Adipocyte (in vitro differentiated cells): ENCODE measurements at regions not wholly inside any gene's neighbourhood (a gene's known extent, or its start where the extent isn't known, plus 50 kb on each side); places are given as distances from the start of the nearest gene placed in this dataset.

Source experiments
- DNase-seq: peaks from one replicate; pipeline ENCODE4 v3.0.0-alpha.2; 2015; ENCODE audit warnings: low read depth
- H3K27me3 ChIP-seq: replicated peaks from 2 replicates; pipeline ENCODE4 v1.7.0; 2013; ENCODE audit warnings: mild to moderate bottlenecking, low read length, moderate library complexity; ENCODE audit not compliant: control insufficient read depth, insufficient read depth
- H3K36me3 ChIP-seq: 2 replicates; pipeline ENCODE4 v1.7.0; 2013; ENCODE audit warnings: low read length, mild to moderate bottlenecking, moderate library complexity; ENCODE audit not compliant: control insufficient read depth, insufficient read depth, severe bottlenecking
- H3K4me1 ChIP-seq: 2 replicates; pipeline ENCODE4 v1.7.0; 2013; ENCODE audit warnings: mild to moderate bottlenecking, low read length, moderate library complexity; ENCODE audit not compliant: control insufficient read depth, insufficient read depth
- H3K4me3 ChIP-seq: 2 replicates; pipeline ENCODE4 v1.7.0; 2013; ENCODE audit warnings: mild to moderate bottlenecking, low read length, moderate library complexity
- H3K9ac ChIP-seq: 2 replicates; pipeline ENCODE4 v1.7.0; 2013; ENCODE audit warnings: mild to moderate bottlenecking, low read length, moderate library complexity
- H3K9me3 ChIP-seq: 2 replicates; pipeline ENCODE4 v1.7.0; 2013; ENCODE audit warnings: mild to moderate bottlenecking, low read length, moderate library complexity; ENCODE audit not compliant: control insufficient read depth

GRCh38 chr7:118000480-118001202, 127.4 kb upstream of the CTTNBP2 start:
- Histone ChIP-seq H3K4me1 (no peaks in the 10 kb centered on the region), H3K4me3 (no peak overlapping the region), H3K9ac (no peak overlapping the region), H3K36me3 (no peaks in the 10 kb centered on the region), H3K9me3 (no peaks in the 10 kb centered on the region), H3K27me3 (peaks cover 7% of the 10 kb centered on the region)
- DNase-seq = no peak

GRCh38 chr7:118003476-118003875, 130.2 kb upstream of the CTTNBP2 start:
- DNase-seq = no peak
- Histone ChIP-seq H3K4me1 (no peaks in the 10 kb centered on the region), H3K9ac (no peak overlapping the region), H3K4me3 (no peak overlapping the region), H3K9me3 (no peaks in the 10 kb centered on the region), H3K36me3 (no peaks in the 10 kb centered on the region), H3K27me3 (peaks cover 7% of the 10 kb centered on the region)

DNA sequence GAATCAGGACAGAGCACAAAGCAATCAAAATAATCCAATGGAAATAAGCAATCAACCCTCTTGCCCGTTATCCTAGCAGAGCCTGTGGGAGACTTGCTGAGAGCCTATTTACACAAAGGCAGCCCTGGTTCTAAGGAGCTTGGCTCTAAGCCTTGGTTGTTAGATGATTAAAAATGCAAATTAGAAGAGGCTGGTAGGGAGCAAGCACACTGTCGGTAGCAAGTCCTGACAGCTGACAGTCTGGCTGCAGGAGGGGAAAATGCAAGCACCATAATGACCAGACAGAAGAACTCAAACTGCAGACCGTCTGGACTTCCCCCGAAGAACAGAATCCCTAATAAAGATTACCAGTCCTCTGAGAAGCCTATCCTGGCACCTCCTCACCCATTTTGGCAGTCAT, 131.8 kb upstream of the CTTNBP2 start:
- Histone ChIP-seq H3K9me3 (no peaks in the 10 kb centered on the region), H3K9ac (no peak overlapping the region), H3K4me1 (no peaks in the 10 kb centered on the region), H3K36me3 (no peaks in the 10 kb centered on the region), H3K27me3 (peaks cover 7% of the 10 kb centered on the region), H3K4me3 (no peak overlapping the region)
- no peak for DNase-seq

- H3K27me3 ChIP-seq = peaks cover 7% of the 10 kb centered on the region
- H3K9me3 ChIP-seq = no peaks in the 10 kb centered on the region
- H3K4me3 ChIP-seq = no peak overlapping the region
- H3K9ac ChIP-seq = no peak overlapping the region
- no peak for DNase-seq
- H3K36me3 ChIP-seq = no peaks in the 10 kb centered on the region
- H3K4me1 ChIP-seq = no peaks in the 10 kb centered on the region
Measured at GRCh38 chr7:118006979-118007378, 133.7 kb upstream of the CTTNBP2 start.

DNA sequence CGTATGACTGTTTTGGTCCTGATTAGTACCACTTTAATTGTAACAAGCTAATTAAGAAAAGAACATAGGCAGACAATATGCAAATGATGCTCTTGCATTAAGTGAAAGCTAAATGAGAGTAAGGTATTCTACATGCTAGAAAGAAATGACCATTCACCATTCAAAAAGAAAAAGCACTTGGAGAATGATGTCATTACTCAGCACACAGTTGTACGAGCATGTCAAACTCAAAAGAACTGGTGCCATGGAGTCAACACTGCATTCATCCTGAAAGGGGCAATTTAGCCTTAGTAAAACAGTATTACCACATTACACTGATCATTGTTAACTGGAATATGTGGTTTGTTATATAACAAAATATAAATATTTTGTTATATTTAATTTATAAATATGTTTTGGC, 136.2 kb upstream of the CTTNBP2 start:
- no peaks in the 10 kb centered on the region for H3K27me3 ChIP-seq
- no peak overlapping the region for H3K9ac ChIP-seq
- H3K4me3 ChIP-seq = no peak overlapping the region
- no peak for DNase-seq
- no peaks in the 10 kb centered on the region for H3K9me3 ChIP-seq
- no peaks in the 10 kb centered on the region for H3K4me1 ChIP-seq
- H3K36me3 ChIP-seq = no peaks in the 10 kb centered on the region

GRCh38 chr7:118011652-118012051, 138.4 kb upstream of the CTTNBP2 start:
- Histone ChIP-seq H3K9ac (no peak overlapping the region), H3K27me3 (no peaks in the 10 kb centered on the region), H3K36me3 (no peaks in the 10 kb centered on the region), H3K4me1 (no peaks in the 10 kb centered on the region), H3K4me3 (no peak overlapping the region), H3K9me3 (no peaks in the 10 kb centered on the region)
- DNase-seq = no peak

- no peak overlapping the region for H3K9ac ChIP-seq
- no peaks in the 10 kb centered on the region for H3K36me3 ChIP-seq
- no peaks in the 10 kb centered on the region for H3K4me1 ChIP-seq
- peaks cover 7% of the 10 kb centered on the region for H3K9me3 ChIP-seq
- no peaks in the 10 kb centered on the region for H3K27me3 ChIP-seq
- DNase-seq = no peak
- no peak overlapping the region for H3K4me3 ChIP-seq
Measured at GRCh38 chr7:118013252-118014010, 140.2 kb upstream of the CTTNBP2 start.

DNA sequence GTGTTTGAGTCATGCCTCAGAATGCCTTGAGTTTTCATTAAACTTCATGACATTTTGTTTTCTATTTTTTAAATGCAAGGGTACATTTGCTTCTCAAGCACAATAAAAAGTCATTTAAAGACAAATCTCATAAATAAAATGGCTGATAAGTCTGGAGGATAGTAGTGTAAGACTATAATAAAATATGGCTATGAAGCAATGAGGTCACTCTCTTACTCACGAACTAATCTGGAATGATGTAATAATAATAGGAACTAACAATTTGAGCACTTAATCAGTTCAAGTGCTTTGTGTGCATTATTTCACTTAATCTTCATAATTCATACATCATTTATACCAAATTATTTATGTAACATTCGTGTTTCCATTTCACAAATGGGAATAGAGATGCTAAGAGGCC, 149.3 kb upstream of the CTTNBP2 start:
- no peaks in the 10 kb centered on the region for H3K27me3 ChIP-seq
- no peak overlapping the region for H3K4me3 ChIP-seq
- no peaks in the 10 kb centered on the region for H3K4me1 ChIP-seq
- DNase-seq = no peak
- H3K36me3 ChIP-seq = no peaks in the 10 kb centered on the region
- peaks cover 7% of the 10 kb centered on the region for H3K9me3 ChIP-seq
- H3K9ac ChIP-seq = no peak overlapping the region

- H3K36me3 ChIP-seq = no peaks in the 10 kb centered on the region
- H3K9ac ChIP-seq = no peak overlapping the region
- H3K4me3 ChIP-seq = no peak overlapping the region
- H3K9me3 ChIP-seq = no peaks in the 10 kb centered on the region
- no peak for DNase-seq
- H3K27me3 ChIP-seq = no peaks in the 10 kb centered on the region
- peaks cover 2% of the 10 kb centered on the region for H3K4me1 ChIP-seq
Measured at GRCh38 chr7:118026791-118027190, 153.6 kb upstream of the CTTNBP2 start.

DNA sequence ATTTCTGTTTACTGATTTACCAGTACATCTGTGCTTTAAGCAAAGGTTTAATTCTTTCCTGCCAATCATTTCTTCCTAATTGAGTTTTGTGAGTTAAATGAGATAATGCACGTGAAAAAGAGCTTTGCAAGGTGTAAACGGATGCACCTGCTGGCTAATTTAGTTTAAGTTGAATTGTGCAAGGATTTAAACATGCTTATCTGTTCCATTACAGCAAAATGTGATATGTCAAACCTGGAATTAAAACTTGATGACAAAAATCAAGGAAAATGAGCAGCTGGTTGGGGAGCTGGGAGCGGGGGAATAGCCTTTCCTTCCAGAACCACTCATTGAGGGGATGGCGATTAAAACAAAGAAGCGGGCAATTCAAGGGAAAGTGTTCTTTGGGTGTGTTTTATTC, 155.0 kb upstream of the CTTNBP2 start:
- H3K27me3 ChIP-seq = no peaks in the 10 kb centered on the region
- no peaks in the 10 kb centered on the region for H3K36me3 ChIP-seq
- no peak overlapping the region for H3K4me3 ChIP-seq
- H3K9ac ChIP-seq = no peak overlapping the region
- H3K4me1 ChIP-seq = peaks cover 2% of the 10 kb centered on the region
- DNase-seq = no peak
- no peaks in the 10 kb centered on the region for H3K9me3 ChIP-seq

DNA sequence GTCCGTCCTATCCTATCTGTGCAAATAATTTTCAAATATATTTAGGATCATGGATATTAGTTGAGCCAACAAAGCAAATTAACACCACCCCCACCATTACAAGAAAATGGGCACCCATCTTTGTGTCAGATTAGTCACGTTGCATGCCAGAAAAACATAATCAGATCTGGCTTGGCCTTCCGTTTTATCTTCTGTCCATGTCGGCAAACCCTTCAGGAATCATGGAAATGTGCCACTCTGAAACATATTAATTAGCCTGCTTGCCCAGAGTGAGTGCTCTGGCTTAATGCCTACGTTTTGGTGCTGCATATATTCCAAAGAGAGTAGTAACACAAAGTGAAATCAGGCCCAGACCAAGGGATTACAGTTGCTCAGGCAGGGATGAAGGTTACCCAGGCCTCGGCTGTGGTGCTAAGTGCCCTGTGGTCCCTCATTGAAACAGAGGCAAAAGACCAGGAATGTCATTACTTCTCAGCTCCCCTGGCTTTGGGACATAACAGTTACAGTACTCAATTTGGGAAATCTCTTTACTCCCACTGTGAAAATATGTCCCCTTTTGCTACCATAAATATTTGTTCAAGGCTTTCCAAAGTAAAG, 154.0 kb upstream of the LSM8 start:
- H3K9ac ChIP-seq = no peak overlapping the region
- peaks cover 2% of the 10 kb centered on the region for H3K4me1 ChIP-seq
- no peak for DNase-seq
- no peaks in the 10 kb centered on the region for H3K9me3 ChIP-seq
- H3K4me3 ChIP-seq = no peak overlapping the region
- no peaks in the 10 kb centered on the region for H3K27me3 ChIP-seq
- H3K36me3 ChIP-seq = no peaks in the 10 kb centered on the region
